Islet precursor cell (in vitro differentiated cells): ENCODE measurements at regions not wholly inside any gene's neighbourhood (a gene's known extent, or its start where the extent isn't known, plus 50 kb on each side); places are given as distances from the start of the nearest gene placed in this dataset.
"Not testable (repeated sequence)": the region's sequence is repeated elsewhere in the genome, so short reads cannot be mapped to it uniquely, and the experiment has no call there.

Experiments used
- DNase-seq: peaks from one replicate; pipeline ENCODE4 v3.0.0-alpha.2; 2018

- no peak for DNase-seq
Measured at GRCh38 chr20:55678970-55679667, 326.2 kb downstream of the CBLN4 start.

- no peak for DNase-seq
Measured at GRCh38 chr20:55678126-55678525, 327.2 kb downstream of the CBLN4 start.

- DNase-seq, result no peak
Measured at GRCh38 chr20:55677011-55677410, 328.3 kb downstream of the CBLN4 start.

GRCh38 chr20:55676097-55676496, 329.2 kb downstream of the CBLN4 start:
- DNase-seq, result no peak

GRCh38 chr20:55668631-55669030, 336.7 kb downstream of the CBLN4 start:
- no peak for DNase-seq

GRCh38 chr20:55667955-55668354, 337.4 kb downstream of the CBLN4 start:
- no peak for DNase-seq

- DNase-seq, result no peak
Measured at GRCh38 chr20:55667024-55667423, 338.3 kb downstream of the CBLN4 start.

GRCh38 chr20:55656231-55656775, 349.0 kb downstream of the CBLN4 start:
- no peak for DNase-seq

GRCh38 chr20:55650657-55651360, 354.5 kb downstream of the CBLN4 start:
- no peak for DNase-seq

GRCh38 chr20:55649254-55649653, 356.1 kb downstream of the CBLN4 start:
- DNase-seq, result no peak

GRCh38 chr20:55646851-55647250, 358.5 kb downstream of the CBLN4 start:
- no peak for DNase-seq

GRCh38 chr20:55641497-55641896, 363.8 kb downstream of the CBLN4 start:
- no peak for DNase-seq

- no peak for DNase-seq
Measured at GRCh38 chr20:55635870-55636269, 369.4 kb downstream of the CBLN4 start.

GRCh38 chr20:55632592-55632991, 372.7 kb downstream of the CBLN4 start:
- no peak for DNase-seq

GRCh38 chr20:55629143-55629542, 376.2 kb downstream of the CBLN4 start:
- not testable (repeated sequence) for DNase-seq

GRCh38 chr20:55626716-55627115, 378.6 kb downstream of the CBLN4 start:
- no peak for DNase-seq

- no peak for DNase-seq
Measured at GRCh38 chr20:55616367-55616766, 389.0 kb downstream of the CBLN4 start.

- DNase-seq, result no peak
Measured at GRCh38 chr20:55615818-55616217, 389.5 kb downstream of the CBLN4 start.

- no peak for DNase-seq
Measured at GRCh38 chr20:55614220-55614757, 391.0 kb downstream of the CBLN4 start.

- DNase-seq, result no peak
Measured at GRCh38 chr20:55610756-55611155, 394.6 kb downstream of the CBLN4 start.

- DNase-seq, result no peak
Measured at GRCh38 chr20:55605594-55605993, 399.7 kb downstream of the CBLN4 start.

- DNase-seq, result no peak
Measured at GRCh38 chr20:55597526-55597925, 407.8 kb downstream of the CBLN4 start.

GRCh38 chr20:55596431-55596830, 408.9 kb downstream of the CBLN4 start:
- no peak for DNase-seq

GRCh38 chr20:55592866-55593265, 412.5 kb downstream of the CBLN4 start:
- no peak for DNase-seq
